GM18951 (cell line): ENCODE measurements at regions not wholly inside any gene's neighbourhood (a gene's known extent, or its start where the extent isn't known, plus 50 kb on each side); places are given as distances from the start of the nearest gene placed in this dataset.
"Not testable (repeated sequence)": the region's sequence is repeated elsewhere in the genome, so short reads cannot be mapped to it uniquely, and the experiment has no call there.

Source experiments
- POLR2A ChIP-seq: IDR thresholded peaks from 4 replicates; pipeline ENCODE4 v1.6.1; 2011; ENCODE audit warnings: mild to moderate bottlenecking; ENCODE audit not compliant: insufficient read length, insufficient read depth; ENCODE audit errors: extremely low read depth
- in situ Hi-C: fragments of 300-500 bp; cut with MboI; formaldehyde crosslinking; loops from one replicate; pipeline ENCODE4 v1.12.0; 2022; ENCODE audit warnings: low sequenced_read_pairs, mixed read lengths, inconsistent platforms; ENCODE audit not compliant: unreplicated experiment

GRCh38 chr11:71178076-71178475 is 74.3 kb downstream of the SHANK2 start:
- in situ Hi-C loops = no loop called here
- no peak for TF ChIP-seq POLR2A

- TF ChIP-seq POLR2A = no peak
- in situ Hi-C loops = no loop called here
Observed at GRCh38 chr11:71176812-71177211, 75.6 kb downstream of the SHANK2 start.

- in situ Hi-C loops = no loop called here
- no peak for TF ChIP-seq POLR2A
Observed at GRCh38 chr11:71173709-71174108, 78.7 kb downstream of the SHANK2 start.

- no peak for TF ChIP-seq POLR2A
- in situ Hi-C loops = no loop called here
Observed at GRCh38 chr11:71172680-71173079, 79.7 kb downstream of the SHANK2 start.

- TF ChIP-seq POLR2A = no peak
- in situ Hi-C loops = no loop called here
Observed at GRCh38 chr11:71171576-71171975, 80.8 kb downstream of the SHANK2 start.

GRCh38 chr11:71170624-71171423 is 81.6 kb downstream of the SHANK2 start:
- in situ Hi-C loops = no loop called here

GRCh38 chr11:71169313-71169712 is 83.1 kb downstream of the SHANK2 start:
- in situ Hi-C loops = no loop called here

More at GRCh38 chr11:71170624-71171423, 81.6 kb downstream of the SHANK2 start:
- TF ChIP-seq POLR2A = no peak

GRCh38 chr11:71167814-71168213 is 84.6 kb downstream of the SHANK2 start:
- in situ Hi-C loops = not testable (repeated sequence)

More at GRCh38 chr11:71169313-71169712, 83.1 kb downstream of the SHANK2 start:
- no peak for TF ChIP-seq POLR2A

GRCh38 chr11:71165771-71166170 is 86.6 kb downstream of the SHANK2 start:
- TF ChIP-seq POLR2A = no peak
- in situ Hi-C loops = no loop called here

GRCh38 chr11:71164621-71165020 is 87.8 kb downstream of the SHANK2 start:
- TF ChIP-seq POLR2A = no peak
- in situ Hi-C loops = no loop called here

GRCh38 chr11:71164186-71164585 is 88.2 kb downstream of the SHANK2 start:
- in situ Hi-C loops = no loop called here
- TF ChIP-seq POLR2A = no peak

- no peak for TF ChIP-seq POLR2A
- in situ Hi-C loops = no loop called here
Observed at GRCh38 chr11:71163371-71163770, 89.0 kb downstream of the SHANK2 start.

GRCh38 chr11:71158936-71159335 is 93.4 kb downstream of the SHANK2 start:
- no peak for TF ChIP-seq POLR2A
- in situ Hi-C loops = no loop called here

GRCh38 chr11:71157676-71158075 is 94.7 kb downstream of the SHANK2 start:
- in situ Hi-C loops = not testable (repeated sequence)

- in situ Hi-C loops = no loop called here
- no peak for TF ChIP-seq POLR2A
Observed at GRCh38 chr11:71156301-71156700, 96.1 kb downstream of the SHANK2 start.
